Gastroesophageal sphincter (tissue), 4 donors: ENCODE measurements at regions not wholly inside any gene's neighbourhood (a gene's known extent, or its start where the extent isn't known, plus 50 kb on each side); places are given as distances from the start of the nearest gene placed in this dataset.

Experiments used
- ATAC-seq: fragments of 150-250 bp; one replicate; pipeline ENCODE4 v1.9.1; 2016; ENCODE audit warnings: mild to moderate bottlenecking, moderate library complexity
- H3K27ac ChIP-seq, 4 donors: fragments of 200-600 bp; sonication (generic) in 3 of 4; 1 replicate in 3 of 4; 2 replicates in 1 of 4; pipeline ENCODE4 v1.5.1; 2016 to 2019
- H3K27me3 ChIP-seq: fragments of 200-600 bp; sonication (generic); one replicate; pipeline ENCODE4 v1.5.1; 2019
- H3K36me3 ChIP-seq, 2 donors: fragments of 200-600 bp; sonication (generic); one replicate each; pipeline ENCODE4 v1.5.1; 2019; ENCODE audit warnings: control low read depth in 1 of 2
- H3K4me1 ChIP-seq, 3 donors: fragments of 200-600 bp; sonication (generic); 1 replicate in 2 of 3; 2 replicates in 1 of 3; pipeline ENCODE4 v1.5.1; 2016 to 2019; ENCODE audit warnings: control low read depth in 2 of 3
- H3K4me3 ChIP-seq, 2 donors: fragments of 200-600 bp; sonication (generic); one replicate each; pipeline ENCODE4 v1.5.1; 2019; ENCODE audit warnings: mild to moderate bottlenecking in 1 of 2, moderate library complexity in 1 of 2
- H3K9me3 ChIP-seq, 3 donors: fragments of 200-600 bp; sonication (generic); one replicate each; pipeline ENCODE4 v1.5.1; 2017 to 2019; ENCODE audit warnings: control low read depth in 2 of 3
- EP300 ChIP-seq: sonication (generic); formaldehyde crosslinking; IDR thresholded peaks from one replicate; pipeline ENCODE4 v1.6.1; 2017; ENCODE audit warnings: antibody characterized with exemption, mild to moderate bottlenecking
- POLR2A ChIP-seq, 2 donors: fragments of 450-650 bp; IDR thresholded peaks; one replicate each; pipeline ENCODE4 v1.6.1; 2017; ENCODE audit warnings: antibody characterized with exemption in 2 of 2, mild to moderate bottlenecking in 2 of 2, moderate library complexity in 1 of 2
- POLR2AphosphoS5 ChIP-seq: sonication (generic); formaldehyde crosslinking; IDR thresholded peaks from one replicate; pipeline ENCODE4 v1.6.1; 2017; ENCODE audit warnings: antibody characterized with exemption
- whole genome bisulfite sequencing, 2 donors: methylation state at CpG; one replicate each; pipeline ENCODE4 v1.1.5; 2018; ENCODE audit warnings: low coverage in 1 of 2; 5-methylcytosine and 5-hydroxymethylcytosine counted together
- TF ChIP-seq, protein P1 (sequence below), 4 experiments: fragments of 200-600 bp in 2 of 4; fragments of 450-650 bp in 2 of 4; sonication (generic) in 1 of 4; IDR thresholded peaks; one replicate each; pipeline ENCODE4 v1.5.1; 2017 to 2019; ENCODE audit warnings: antibody characterized with exemption in 4 of 4, mild to moderate bottlenecking in 2 of 4, moderate library complexity in 2 of 4

DNA sequence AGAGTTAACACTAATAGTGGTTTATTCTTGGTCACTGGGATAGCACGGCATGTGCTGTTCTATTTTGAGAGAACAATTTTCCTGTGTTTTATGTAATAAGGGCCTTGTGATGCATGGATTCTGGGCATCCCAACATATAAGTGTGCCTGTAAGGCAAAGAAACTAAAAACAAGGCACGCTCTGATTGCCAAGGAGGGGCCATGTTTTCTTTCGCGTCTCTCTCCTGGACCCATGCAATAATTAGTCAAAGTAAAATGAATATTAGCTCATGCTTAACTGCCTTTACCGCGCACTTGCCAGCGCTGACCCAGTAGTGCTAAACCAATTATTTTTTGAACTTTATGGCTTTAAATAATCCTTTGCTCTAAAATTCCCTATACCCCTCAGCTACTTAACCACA lies 140.9 kb downstream of the PSAT1 start:
- 85 to 98% methylated on average over 6 to 7 of the region's 7 CpGs for WGBS, 2 donors
- TF ChIP-seq, protein P1, sequence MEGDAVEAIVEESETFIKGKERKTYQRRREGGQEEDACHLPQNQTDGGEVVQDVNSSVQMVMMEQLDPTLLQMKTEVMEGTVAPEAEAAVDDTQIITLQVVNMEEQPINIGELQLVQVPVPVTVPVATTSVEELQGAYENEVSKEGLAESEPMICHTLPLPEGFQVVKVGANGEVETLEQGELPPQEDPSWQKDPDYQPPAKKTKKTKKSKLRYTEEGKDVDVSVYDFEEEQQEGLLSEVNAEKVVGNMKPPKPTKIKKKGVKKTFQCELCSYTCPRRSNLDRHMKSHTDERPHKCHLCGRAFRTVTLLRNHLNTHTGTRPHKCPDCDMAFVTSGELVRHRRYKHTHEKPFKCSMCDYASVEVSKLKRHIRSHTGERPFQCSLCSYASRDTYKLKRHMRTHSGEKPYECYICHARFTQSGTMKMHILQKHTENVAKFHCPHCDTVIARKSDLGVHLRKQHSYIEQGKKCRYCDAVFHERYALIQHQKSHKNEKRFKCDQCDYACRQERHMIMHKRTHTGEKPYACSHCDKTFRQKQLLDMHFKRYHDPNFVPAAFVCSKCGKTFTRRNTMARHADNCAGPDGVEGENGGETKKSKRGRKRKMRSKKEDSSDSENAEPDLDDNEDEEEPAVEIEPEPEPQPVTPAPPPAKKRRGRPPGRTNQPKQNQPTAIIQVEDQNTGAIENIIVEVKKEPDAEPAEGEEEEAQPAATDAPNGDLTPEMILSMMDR (IDR thresholded peaks at IDR 0.05): no peak
- TF ChIP-seq POLR2A (IDR thresholded peaks at IDR 0.05): no peak
- TF ChIP-seq EP300: no peak
- no peak for TF ChIP-seq POLR2AphosphoS5
- no peak overlapping the region for H3K27ac ChIP-seq
- H3K36me3 ChIP-seq: no peaks in the 10 kb centered on the region
- H3K4me3 ChIP-seq: no peak overlapping the region
- no peak for ATAC-seq
- H3K9me3 ChIP-seq: no peaks in the 10 kb centered on the region
- peaks cover 17% of the 10 kb centered on the region for H3K27me3 ChIP-seq
- peaks cover 0 to 16% (median 0%) of the 10 kb centered on the region in 3 donors for H3K4me1 ChIP-seq

DNA sequence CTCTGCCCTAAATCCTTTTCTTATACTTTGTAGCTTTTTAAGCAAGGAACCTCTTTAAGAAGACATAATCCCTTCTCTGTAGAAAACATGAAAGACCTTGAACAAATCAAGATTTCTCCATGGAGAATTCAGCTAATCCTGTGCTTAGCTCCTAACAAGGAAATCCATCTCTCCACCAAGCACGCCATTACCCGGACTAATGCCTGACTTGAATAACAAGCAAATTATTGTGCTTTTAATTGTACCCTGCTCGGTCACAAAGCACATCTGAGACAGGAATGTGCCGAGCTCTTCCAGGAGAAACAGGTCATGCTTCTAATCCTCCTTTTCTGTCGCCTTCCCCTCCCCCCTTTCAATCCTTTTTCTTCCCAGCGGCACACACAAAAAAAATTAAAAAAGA lies 141.3 kb downstream of the PSAT1 start:
- no peak overlapping the region for H3K27ac ChIP-seq
- no peak overlapping the region for H3K4me3 ChIP-seq
- no peak for ATAC-seq
- no peaks in the 10 kb centered on the region for H3K36me3 ChIP-seq
- WGBS, 2 donors: 65 to 70% methylated on average over 5 of the region's 6 CpGs
- no peaks in the 10 kb centered on the region for H3K9me3 ChIP-seq
- peaks cover 0 to 16% (median 0%) of the 10 kb centered on the region in 3 donors for H3K4me1 ChIP-seq
- no peak for TF ChIP-seq POLR2A (IDR thresholded peaks at IDR 0.05)
- no peak for TF ChIP-seq EP300
- TF ChIP-seq, protein P1 (IDR thresholded peaks at IDR 0.05): no peak
- no peak for TF ChIP-seq POLR2AphosphoS5
- peaks cover 17% of the 10 kb centered on the region for H3K27me3 ChIP-seq

DNA sequence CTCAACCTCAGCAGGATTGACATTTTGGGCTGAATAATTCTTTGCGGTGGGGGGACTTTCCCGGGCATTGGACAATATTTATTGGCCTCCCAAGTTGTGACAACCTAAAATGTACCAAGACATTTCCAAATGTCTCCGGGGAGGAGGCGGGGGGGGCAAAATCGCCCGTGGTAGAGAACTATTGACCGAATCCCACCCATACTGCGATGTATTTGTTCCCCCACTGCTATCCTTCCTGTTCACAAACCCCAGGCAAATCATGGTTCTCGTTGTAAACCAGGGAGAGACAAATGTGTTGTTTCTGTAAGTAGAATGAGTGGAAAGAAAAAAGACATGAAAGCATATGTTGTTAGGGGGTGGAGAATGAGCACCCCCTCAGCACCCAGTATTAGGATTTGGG lies 141.9 kb downstream of the PSAT1 start:
- peaks cover 0 to 16% (median 0%) of the 10 kb centered on the region in 3 donors for H3K4me1 ChIP-seq
- H3K27ac ChIP-seq: peak overlapping the region in 2 of 4 donors; percentile 13 to 22
- WGBS, 2 donors: 51% methylated on average over 8 of the region's 9 CpGs; no CpG with 5 or more reads in 1 of the 2 donors
- H3K36me3 ChIP-seq: no peaks in the 10 kb centered on the region
- TF ChIP-seq POLR2A (IDR thresholded peaks at IDR 0.05): no peak
- TF ChIP-seq, protein P1 (IDR thresholded peaks at IDR 0.05): no peak
- no peak for TF ChIP-seq EP300
- TF ChIP-seq POLR2AphosphoS5: no peak
- no peak overlapping the region for H3K4me3 ChIP-seq
- no peak for ATAC-seq
- H3K9me3 ChIP-seq: no peaks in the 10 kb centered on the region
- H3K27me3 ChIP-seq: peaks cover 17% of the 10 kb centered on the region

DNA sequence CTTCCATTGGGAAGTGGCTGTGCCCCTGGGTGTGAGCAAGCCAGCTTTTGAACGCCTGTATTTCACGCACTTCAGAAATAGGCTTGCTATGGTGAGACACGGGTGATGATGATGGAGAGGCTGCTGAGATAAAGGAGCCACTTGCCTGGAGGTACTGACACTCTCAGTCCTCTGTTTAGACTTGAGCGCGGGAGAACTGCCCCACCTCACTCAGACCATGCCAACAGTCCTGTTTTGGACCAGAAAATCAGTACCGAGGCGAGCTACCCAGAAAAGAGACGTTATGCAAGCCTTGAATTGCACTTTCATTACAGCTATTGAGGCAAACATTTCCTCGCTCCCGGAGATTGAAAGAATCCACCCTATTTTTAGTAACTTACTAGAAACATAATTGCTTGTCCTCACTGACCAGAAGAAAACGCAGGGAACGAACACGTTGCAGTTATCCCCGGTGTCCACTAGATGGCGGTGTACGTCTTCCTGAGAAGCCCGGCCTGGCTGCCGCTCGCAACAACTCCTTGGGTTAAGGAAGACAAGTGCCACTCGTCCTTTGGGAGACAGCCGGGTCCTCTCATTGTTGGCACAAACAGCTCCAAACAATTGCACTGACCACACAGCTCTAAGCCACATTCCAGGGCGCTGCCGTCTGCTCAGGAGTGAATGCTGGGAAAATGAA lies 142.4 kb downstream of the PSAT1 start:
- Histone ChIP-seq H3K36me3 (no peaks in the 10 kb centered on the region), H3K27ac (peak overlapping the region in 2 of 4 donors; percentile 13 to 22), H3K9me3 (no peaks in the 10 kb centered on the region), H3K4me3 (no peak overlapping the region), H3K4me1 (peaks cover 0 to 16% (median 0%) of the 10 kb centered on the region in 3 donors), H3K27me3 (peaks cover 11% of the 10 kb centered on the region)
- no peak for TF ChIP-seq EP300
- TF ChIP-seq, protein P1 (IDR thresholded peaks at IDR 0.05): peak; percentile 62 to 90 (median 82)
- no peak for TF ChIP-seq POLR2A (IDR thresholded peaks at IDR 0.05)
- TF ChIP-seq POLR2AphosphoS5: peak; percentile 34
- peak; percentile 84 for ATAC-seq
- WGBS, 2 donors: 3% methylated on average over 11 of the region's 23 CpGs; no CpG with 5 or more reads in 1 of the 2 donors
